ENCODE measurements at regions not wholly inside any gene's neighbourhood (a gene's known extent, or its start where the extent isn't known, plus 50 kb on each side); places are given as distances from the start of the nearest gene placed in this dataset.

GRCh38 chr18:47574966-47575365, 323.5 kb upstream of the SKOR2 start:
- TF ChIP-seq ZFP36 (IDR thresholded peaks at IDR 0.05; ENCODE audit: borderline replicate concordance, low read depth, low read length, partially characterized antibody) (no peak), POLR2A (IDR thresholded peaks at IDR 0.05; ENCODE audit: insufficient read depth in 1 of 2, low read depth in 2 of 2, low read length in 2 of 2) (no peak)
